Skeletal muscle cell (primary cell): ENCODE measurements at regions not wholly inside any gene's neighbourhood (a gene's known extent, or its start where the extent isn't known, plus 50 kb on each side); places are given as distances from the start of the nearest gene placed in this dataset.
"Not testable (repeated sequence)": the region's sequence is repeated elsewhere in the genome, so short reads cannot be mapped to it uniquely, and the experiment has no call there.

Experiments
- DNase-seq: peaks from one replicate; pipeline ENCODE4 v3.0.0-alpha.2; 2010; ENCODE audit warnings: low read depth
- H3K4me3 ChIP-seq: 2 replicates; pipeline ENCODE4 v1.5.1; 2011; ENCODE audit warnings: low read depth, mild to moderate bottlenecking, control low read depth, low read length, moderate library complexity

- no peak overlapping the region for H3K4me3 ChIP-seq
- DNase-seq, result no peak
Measured at GRCh38 chr6:140464720-140465119, 1090.3 kb upstream of the CITED2 start.

- DNase-seq, result no peak
Measured at GRCh38 chr6:140463312-140463710, 1088.9 kb upstream of the CITED2 start.

GRCh38 chr6:140462453-140463311, 1088.2 kb upstream of the CITED2 start:
- peak; percentile 59 for DNase-seq
- no peak overlapping the region for H3K4me3 ChIP-seq

More at GRCh38 chr6:140463312-140463710, 1088.9 kb upstream of the CITED2 start:
- H3K4me3 ChIP-seq, result no peak overlapping the region

- H3K4me3 ChIP-seq, result no peak overlapping the region
Measured at GRCh38 chr6:140462076-140462452, 1087.6 kb upstream of the CITED2 start.

GRCh38 chr6:140460267-140460666, 1085.8 kb upstream of the CITED2 start:
- H3K4me3 ChIP-seq, result no peak overlapping the region
- DNase-seq, result no peak

More at GRCh38 chr6:140462076-140462452, 1087.6 kb upstream of the CITED2 start:
- no peak for DNase-seq

GRCh38 chr6:140459209-140459608, 1084.8 kb upstream of the CITED2 start:
- no peak for DNase-seq
- H3K4me3 ChIP-seq, result no peak overlapping the region

- H3K4me3 ChIP-seq, result no peak overlapping the region
- DNase-seq, result no peak
Measured at GRCh38 chr6:140446241-140446640, 1071.8 kb upstream of the CITED2 start.

- DNase-seq, result no peak
- H3K4me3 ChIP-seq, result no peak overlapping the region
Measured at GRCh38 chr6:140445474-140446004, 1071.1 kb upstream of the CITED2 start.

GRCh38 chr6:140443112-140443511, 1068.7 kb upstream of the CITED2 start:
- not testable (repeated sequence) for H3K4me3 ChIP-seq, DNase-seq

GRCh38 chr6:140441256-140441655, 1066.8 kb upstream of the CITED2 start:
- H3K4me3 ChIP-seq, result no peak overlapping the region
- DNase-seq, result no peak

GRCh38 chr6:140440223-140440835, 1065.9 kb upstream of the CITED2 start:
- DNase-seq, result no peak
- H3K4me3 ChIP-seq, result no peak overlapping the region

- no peak overlapping the region for H3K4me3 ChIP-seq
- DNase-seq, result no peak
Measured at GRCh38 chr6:140438346-140438735, 1063.9 kb upstream of the CITED2 start.

- DNase-seq, result no peak
- no peak overlapping the region for H3K4me3 ChIP-seq
Measured at GRCh38 chr6:140437619-140438345, 1063.3 kb upstream of the CITED2 start.

- H3K4me3 ChIP-seq, result no peak overlapping the region
Measured at GRCh38 chr6:140436023-140436811, 1061.8 kb upstream of the CITED2 start.

GRCh38 chr6:140434761-140435160, 1060.3 kb upstream of the CITED2 start:
- peak; percentile 28 for DNase-seq
- H3K4me3 ChIP-seq, result no peak overlapping the region

More at GRCh38 chr6:140436023-140436811, 1061.8 kb upstream of the CITED2 start:
- DNase-seq, result peak; percentile 86

GRCh38 chr6:140433072-140433471, 1058.6 kb upstream of the CITED2 start:
- H3K4me3 ChIP-seq, result no peak overlapping the region
- no peak for DNase-seq

GRCh38 chr6:140427842-140428241, 1053.4 kb upstream of the CITED2 start:
- no peak for DNase-seq
- H3K4me3 ChIP-seq, result no peak overlapping the region

- H3K4me3 ChIP-seq, result no peak overlapping the region
- DNase-seq, result no peak
Measured at GRCh38 chr6:140414966-140415620, 1040.6 kb upstream of the CITED2 start.

- H3K4me3 ChIP-seq, result no peak overlapping the region
- no peak for DNase-seq
Measured at GRCh38 chr6:140403020-140403419, 1028.6 kb upstream of the CITED2 start.
